ENCODE measurements at regions not wholly inside any gene's neighbourhood (a gene's known extent, or its start where the extent isn't known, plus 50 kb on each side); places are given as distances from the start of the nearest gene placed in this dataset.

GRCh38 chr4:177239878-177240277, 69.8 kb upstream of the NEIL3 start:
- TF ChIP-seq, protein P1, sequence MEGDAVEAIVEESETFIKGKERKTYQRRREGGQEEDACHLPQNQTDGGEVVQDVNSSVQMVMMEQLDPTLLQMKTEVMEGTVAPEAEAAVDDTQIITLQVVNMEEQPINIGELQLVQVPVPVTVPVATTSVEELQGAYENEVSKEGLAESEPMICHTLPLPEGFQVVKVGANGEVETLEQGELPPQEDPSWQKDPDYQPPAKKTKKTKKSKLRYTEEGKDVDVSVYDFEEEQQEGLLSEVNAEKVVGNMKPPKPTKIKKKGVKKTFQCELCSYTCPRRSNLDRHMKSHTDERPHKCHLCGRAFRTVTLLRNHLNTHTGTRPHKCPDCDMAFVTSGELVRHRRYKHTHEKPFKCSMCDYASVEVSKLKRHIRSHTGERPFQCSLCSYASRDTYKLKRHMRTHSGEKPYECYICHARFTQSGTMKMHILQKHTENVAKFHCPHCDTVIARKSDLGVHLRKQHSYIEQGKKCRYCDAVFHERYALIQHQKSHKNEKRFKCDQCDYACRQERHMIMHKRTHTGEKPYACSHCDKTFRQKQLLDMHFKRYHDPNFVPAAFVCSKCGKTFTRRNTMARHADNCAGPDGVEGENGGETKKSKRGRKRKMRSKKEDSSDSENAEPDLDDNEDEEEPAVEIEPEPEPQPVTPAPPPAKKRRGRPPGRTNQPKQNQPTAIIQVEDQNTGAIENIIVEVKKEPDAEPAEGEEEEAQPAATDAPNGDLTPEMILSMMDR (IDR thresholded peaks at IDR 0.05) = no peak
- no peak overlapping the region for H3K27ac ChIP-seq

GRCh38 chr4:177242651-177243286, 66.9 kb upstream of the NEIL3 start:
- no peak overlapping the region for H3K27ac ChIP-seq
- no peak for TF ChIP-seq ZFX (IDR thresholded peaks at IDR 0.05; ENCODE audit: borderline replicate concordance)
- TF ChIP-seq, protein P1 (IDR thresholded peaks at IDR 0.05) = no peak

DNA sequence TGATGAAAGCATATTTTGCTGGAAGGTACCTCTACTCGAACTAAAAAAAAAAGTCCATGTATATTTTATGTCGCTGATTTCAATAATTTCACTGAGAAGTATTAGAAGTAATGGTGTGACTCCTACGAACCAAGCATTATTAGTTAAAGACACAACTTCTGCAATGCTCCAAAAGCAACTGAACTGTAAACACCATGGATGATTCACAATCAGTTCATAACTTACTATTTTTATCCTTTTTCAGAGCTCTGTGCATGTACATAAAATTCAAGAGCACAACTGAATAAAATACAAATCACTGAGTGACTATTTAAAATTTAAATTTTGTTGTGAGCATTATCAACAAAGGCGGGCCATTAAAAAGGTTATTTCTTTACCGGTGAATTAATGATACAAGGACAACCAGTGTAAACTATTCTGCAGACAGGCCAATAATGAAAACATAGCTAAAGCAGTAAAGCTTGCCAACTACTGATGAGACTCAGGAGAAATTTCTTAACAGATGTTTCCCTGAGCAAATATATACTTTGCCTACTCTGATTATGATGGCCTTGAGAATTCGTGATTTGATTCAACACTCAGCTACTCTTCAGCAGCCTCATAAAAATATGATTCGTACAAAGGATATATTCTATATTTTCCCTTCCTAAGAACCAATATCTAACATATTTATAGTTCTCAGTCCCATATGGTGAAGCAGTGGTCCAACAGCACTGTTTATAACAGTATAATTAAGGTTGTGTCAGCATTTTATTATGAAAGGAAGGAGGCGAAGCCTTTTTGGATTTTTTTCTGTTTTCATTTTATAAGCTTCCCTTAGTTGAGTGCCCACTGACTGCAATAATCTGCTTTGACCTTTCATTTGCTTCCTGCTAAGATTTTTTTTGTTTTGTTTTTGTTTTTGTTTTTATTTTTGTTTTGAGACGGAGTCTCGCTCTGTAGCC, 62.8 kb upstream of the NEIL3 start:
- TF ChIP-seq, protein P1 (IDR thresholded peaks at IDR 0.05) = no peak
- TF ChIP-seq ZFX (IDR thresholded peaks at IDR 0.05; ENCODE audit: borderline replicate concordance) = no peak

DNA sequence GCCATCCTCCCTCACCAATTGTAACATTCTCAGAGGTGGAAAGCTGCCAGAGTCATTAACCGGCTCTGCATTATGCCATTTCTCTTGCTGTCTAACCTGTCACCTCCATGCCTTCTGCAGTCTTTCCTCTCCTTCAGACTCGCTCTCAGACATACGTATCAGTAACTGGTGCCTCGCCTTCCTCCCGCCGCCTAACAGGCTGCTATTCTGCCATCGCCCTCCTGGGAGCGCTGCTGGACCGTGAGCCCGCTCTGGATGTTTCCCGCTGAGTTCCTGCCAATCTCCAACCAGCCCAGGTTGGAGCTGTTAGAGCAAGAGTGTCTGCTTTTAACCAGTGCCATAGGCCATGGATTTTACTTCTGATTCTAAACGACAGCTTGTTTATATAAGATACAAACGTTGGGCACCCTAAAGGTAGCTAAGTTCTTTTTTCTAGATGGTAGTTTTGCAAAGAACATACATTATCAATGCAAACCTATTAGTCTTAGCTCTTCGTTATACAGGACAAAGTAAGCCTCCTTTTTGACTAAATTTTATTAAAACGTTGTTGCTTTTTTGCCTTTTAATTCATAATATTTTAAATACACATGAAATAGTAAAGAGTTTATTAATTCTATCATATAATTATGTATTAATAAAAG, 59.5 kb upstream of the NEIL3 start:
- TF ChIP-seq ZFX (IDR thresholded peaks at IDR 0.05; ENCODE audit: borderline replicate concordance) = no peak
- TF ChIP-seq, protein P1 (IDR thresholded peaks at IDR 0.05) = peak; percentile 98
- no peak overlapping the region for H3K27ac ChIP-seq

More for the DNA sequence above, 62.8 kb upstream of the NEIL3 start:
- no peak overlapping the region for H3K27ac ChIP-seq

DNA sequence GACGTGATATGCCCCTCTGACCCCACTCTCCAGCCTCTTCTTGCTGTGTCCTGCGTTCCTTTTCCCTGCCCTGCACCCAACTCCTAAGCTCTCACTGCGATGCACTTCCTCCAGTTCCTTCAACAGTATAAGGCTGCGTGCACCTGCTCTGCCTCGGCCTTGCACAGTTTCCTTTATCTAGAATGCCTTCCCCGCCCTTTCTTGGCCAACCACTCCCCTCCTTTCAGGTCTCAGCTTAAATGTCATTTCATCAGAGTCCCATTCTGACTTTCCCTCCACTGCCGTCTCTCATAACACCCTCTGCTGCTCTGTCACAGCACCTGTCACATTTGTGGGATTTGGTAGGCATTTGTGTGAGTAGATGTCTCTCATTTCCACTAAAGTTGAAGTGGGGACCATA, 58.4 kb upstream of the NEIL3 start:
- no peak overlapping the region for H3K27ac ChIP-seq
- TF ChIP-seq, protein P1 (IDR thresholded peaks at IDR 0.05) = no peak
- no peak for TF ChIP-seq ZFX (IDR thresholded peaks at IDR 0.05; ENCODE audit: borderline replicate concordance)

- no peak overlapping the region for H3K27ac ChIP-seq
- TF ChIP-seq, protein P1 (IDR thresholded peaks at IDR 0.05) = no peak
- no peak for TF ChIP-seq ZFX (IDR thresholded peaks at IDR 0.05; ENCODE audit: borderline replicate concordance)
Observed at GRCh38 chr4:177255359-177255758, 54.3 kb upstream of the NEIL3 start.
